NOMO-1 (cell line): ENCODE measurements at regions not wholly inside any gene's neighbourhood (a gene's known extent, or its start where the extent isn't known, plus 50 kb on each side); places are given as distances from the start of the nearest gene placed in this dataset.

Experiments
- DNase-seq, 2 experiments: peaks; one replicate each; lab custom pipeline; 2025; ENCODE audit not compliant: unreplicated experiment in 2 of 2; lab: John Stamatoyannopoulos, UW

GRCh38 chr2:15074319-15074718 lies 441.8 kb downstream of the LRATD1 start:
- no peak for DNase-seq

GRCh38 chr2:15074751-15075700 lies 442.5 kb downstream of the LRATD1 start:
- DNase-seq: no peak

GRCh38 chr2:15076668-15077067 lies 444.2 kb downstream of the LRATD1 start:
- DNase-seq: no peak

- DNase-seq: no peak
Measured at GRCh38 chr2:15081356-15081755, 448.8 kb downstream of the LRATD1 start.

GRCh38 chr2:15082105-15083058 lies 449.9 kb downstream of the LRATD1 start:
- DNase-seq: no peak

- DNase-seq: no peak
Measured at GRCh38 chr2:15084826-15085489, 452.4 kb downstream of the LRATD1 start.

GRCh38 chr2:15092181-15092580 lies 459.7 kb downstream of the LRATD1 start:
- no peak for DNase-seq

- no peak for DNase-seq
Measured at GRCh38 chr2:15092691-15093090, 460.2 kb downstream of the LRATD1 start.

- DNase-seq: no peak
Measured at GRCh38 chr2:15094161-15094560, 461.6 kb downstream of the LRATD1 start.

- DNase-seq: no peak
Measured at GRCh38 chr2:15096873-15097272, 464.3 kb downstream of the NBAS start.

- no peak for DNase-seq
Measured at GRCh38 chr2:15107137-15107536, 454.0 kb downstream of the NBAS start.

GRCh38 chr2:15111718-15112117 lies 449.4 kb downstream of the NBAS start:
- DNase-seq: no peak

GRCh38 chr2:15112216-15112615 lies 448.9 kb downstream of the NBAS start:
- DNase-seq: no peak

GRCh38 chr2:15115776-15116175 lies 445.4 kb downstream of the NBAS start:
- peak; percentile 87 to 91 for DNase-seq

- DNase-seq: peak; percentile 4 to 70
Measured at GRCh38 chr2:15116830-15117229, 444.3 kb downstream of the NBAS start.
